T47D (cell line): ENCODE measurements at regions not wholly inside any gene's neighbourhood (a gene's known extent, or its start where the extent isn't known, plus 50 kb on each side); places are given as distances from the start of the nearest gene placed in this dataset.

Experiments used
- DNase-seq, 2 experiments: peaks; one replicate each; pipeline versions ENCODE4 v3.0.0 to v3.0.0-alpha.2; 2011 to 2012; ENCODE audit warnings: low read depth in 1 of 2, low spot score in 1 of 2
- JUND ChIP-seq: IDR thresholded peaks from 2 replicates; pipeline ENCODE4 v1.6.1; 2012; ENCODE audit warnings: low read depth
- in situ Hi-C: cut with HindIII; loops from 2 replicates; pipeline ENCODE4 v1.10.0; 2016; ENCODE audit warnings: low sequenced_read_pairs, low pct_unique_long_range_greater_than_20kb

DNA sequence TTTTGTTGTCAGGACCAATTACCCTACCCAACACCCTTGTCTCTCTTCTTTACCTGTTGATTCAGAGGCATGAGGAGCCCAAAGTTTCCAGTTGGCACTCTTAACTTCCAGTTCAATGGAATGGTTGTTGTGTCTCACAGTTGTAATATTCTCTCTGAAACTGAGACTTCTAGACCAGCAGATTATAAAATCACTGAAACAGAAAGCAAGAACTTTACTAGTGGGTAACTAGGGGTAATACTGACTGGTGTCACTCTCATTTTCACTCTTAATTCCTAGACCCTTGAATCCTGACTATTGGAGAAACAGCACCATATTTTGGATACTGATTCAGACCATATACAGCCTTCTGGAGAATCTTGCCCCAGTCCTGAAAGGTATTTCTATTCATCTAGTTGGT, 140.2 kb upstream of the MMS22L start:
- in situ Hi-C loops = no loop called here
- no peak for DNase-seq
- TF ChIP-seq JUND = no peak

- in situ Hi-C loops = no loop called here
- no peak for DNase-seq
- TF ChIP-seq JUND = no peak
Measured at GRCh38 chr6:97427648-97428047, 144.6 kb upstream of the MMS22L start.

DNA sequence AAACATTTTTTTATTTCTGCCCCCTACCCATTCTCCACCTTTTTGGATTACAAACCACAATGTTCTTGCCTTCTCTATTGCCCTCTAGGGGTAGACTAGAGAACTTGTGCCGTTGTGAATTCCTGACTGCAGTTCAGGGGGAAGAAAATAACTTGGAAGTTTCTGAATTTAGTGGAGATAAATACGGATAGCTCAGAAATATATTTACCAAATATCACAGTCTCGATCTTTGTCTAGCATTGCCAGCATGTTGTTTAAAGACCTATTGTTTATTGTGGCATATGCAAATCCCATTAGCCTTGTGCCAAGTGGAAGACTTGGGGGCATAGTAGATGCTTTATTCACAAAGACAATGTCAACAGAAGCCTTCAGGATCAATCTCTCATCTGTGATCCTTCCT, 154.1 kb upstream of the MMS22L start:
- no peak for TF ChIP-seq JUND
- DNase-seq = peak; percentile 5 to 30
- in situ Hi-C loops = no loop called here

- no peak for TF ChIP-seq JUND
- DNase-seq = no peak
- in situ Hi-C loops = no loop called here
Measured at GRCh38 chr6:97438011-97438671, 155.1 kb upstream of the MMS22L start.

DNA sequence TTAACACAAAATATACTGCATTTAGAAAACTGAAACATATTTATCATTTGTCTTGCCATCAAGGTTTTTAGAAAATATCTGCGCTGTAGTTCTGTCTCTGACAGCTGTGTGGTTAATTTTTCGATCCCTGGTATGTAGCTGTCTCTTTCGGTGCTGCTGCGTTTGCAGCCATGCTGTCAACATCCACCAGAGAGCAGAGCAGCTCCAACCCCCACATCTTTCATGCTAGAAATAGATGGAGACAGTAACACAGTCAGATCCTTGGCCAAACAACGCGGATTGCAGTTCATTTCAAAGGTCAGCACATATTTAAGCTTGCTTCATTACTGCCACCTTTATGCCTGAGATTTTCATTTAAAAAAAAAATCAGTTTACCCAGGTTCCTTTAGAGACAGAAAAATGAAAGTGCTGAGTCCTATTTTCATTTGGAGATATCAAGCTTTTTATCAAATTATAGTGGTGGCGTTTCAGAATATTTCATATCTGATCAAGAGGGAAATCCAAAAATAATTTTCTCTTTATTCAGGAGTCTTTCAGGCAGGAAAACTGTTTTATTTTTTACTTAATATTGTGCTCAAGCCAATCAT, 157.7 kb upstream of the MMS22L start:
- peak; percentile 1 to 58 for DNase-seq
- TF ChIP-seq JUND = no peak
- in situ Hi-C loops = no loop called here

DNA sequence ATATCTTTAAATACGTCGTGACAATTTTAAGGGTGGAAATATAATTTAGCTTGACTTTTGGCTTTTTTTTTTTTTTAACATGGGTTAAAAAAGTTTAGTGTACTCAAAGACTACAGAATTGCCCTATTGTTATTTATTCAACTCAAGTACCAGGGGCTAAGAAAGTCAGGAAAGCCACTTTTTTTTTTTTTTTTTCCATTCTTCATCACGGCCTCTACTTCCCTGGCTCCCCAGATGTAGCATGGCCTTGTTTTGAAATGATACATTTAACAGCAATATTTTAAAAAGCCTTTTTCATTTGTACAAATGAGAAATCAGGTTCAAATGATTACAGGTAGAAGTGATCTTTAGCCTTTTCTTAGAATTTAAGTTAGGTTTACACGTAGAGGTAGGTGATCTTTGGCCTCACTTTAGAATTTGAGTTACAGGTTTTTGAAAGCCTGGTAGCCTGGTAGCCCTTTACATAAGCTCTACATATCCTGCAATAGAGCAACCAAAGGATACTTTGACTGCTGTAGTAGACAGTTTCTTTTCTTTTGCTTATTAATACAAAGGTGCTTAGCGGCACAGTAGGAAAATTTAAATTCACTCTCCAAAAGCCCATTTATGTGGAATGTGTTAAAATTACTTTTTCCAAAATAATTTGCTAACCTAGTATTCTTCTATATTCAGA, 160.5 kb upstream of the MMS22L start:
- in situ Hi-C loops = no loop called here
- DNase-seq = no peak

GRCh38 chr6:97445407-97445806, 162.4 kb upstream of the MMS22L start:
- no peak for DNase-seq
- no peak for TF ChIP-seq JUND
- in situ Hi-C loops = no loop called here

More for the DNA sequence above, 160.5 kb upstream of the MMS22L start:
- no peak for TF ChIP-seq JUND

DNA sequence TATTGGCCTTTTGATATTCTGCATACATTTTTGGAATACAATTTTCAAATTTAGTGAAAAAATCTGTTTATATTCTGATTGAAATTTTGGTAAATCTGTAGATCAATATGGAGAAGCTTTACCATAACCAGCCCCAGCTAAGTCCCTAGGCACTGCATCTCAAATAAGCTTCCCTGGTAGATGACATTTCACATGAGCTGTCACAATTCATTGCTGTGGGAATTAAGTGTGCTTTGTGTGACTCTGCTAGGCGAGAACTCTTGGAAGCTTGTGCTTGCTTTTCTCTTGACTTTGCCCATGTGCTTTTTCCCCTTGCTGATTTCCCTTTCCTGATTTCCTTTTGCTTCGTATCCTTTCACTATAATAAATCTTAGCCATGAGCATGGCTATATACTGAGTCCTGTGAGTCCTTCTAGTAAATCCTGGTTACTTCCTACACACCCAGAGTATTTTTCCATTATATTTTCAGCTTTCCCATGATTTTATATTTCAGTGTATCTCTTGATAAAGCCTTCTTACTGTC, 166.5 kb upstream of the MMS22L start:
- no peak for TF ChIP-seq JUND
- in situ Hi-C loops = no loop called here
- no peak for DNase-seq

DNA sequence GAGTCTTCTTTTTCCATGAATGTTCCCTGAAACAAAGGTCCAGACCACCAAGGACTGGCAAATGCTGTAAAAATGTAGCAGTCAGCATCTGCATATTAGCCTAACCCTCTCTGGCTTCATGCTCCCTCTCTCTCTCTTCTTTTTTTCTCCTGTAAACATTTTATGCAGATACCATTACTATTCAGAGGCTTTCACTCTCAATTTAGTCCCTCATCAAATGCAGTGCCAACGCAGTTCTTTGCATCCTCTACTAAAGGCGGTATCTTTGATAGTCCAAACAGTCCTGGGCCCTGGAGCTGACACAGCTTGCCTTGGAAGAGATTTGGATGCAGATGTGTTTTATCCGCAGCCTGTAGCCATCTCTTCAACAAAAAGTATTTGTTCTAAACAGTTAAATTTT, 167.1 kb upstream of the MMS22L start:
- in situ Hi-C loops = no loop called here
- no peak for TF ChIP-seq JUND
- DNase-seq = no peak

DNA sequence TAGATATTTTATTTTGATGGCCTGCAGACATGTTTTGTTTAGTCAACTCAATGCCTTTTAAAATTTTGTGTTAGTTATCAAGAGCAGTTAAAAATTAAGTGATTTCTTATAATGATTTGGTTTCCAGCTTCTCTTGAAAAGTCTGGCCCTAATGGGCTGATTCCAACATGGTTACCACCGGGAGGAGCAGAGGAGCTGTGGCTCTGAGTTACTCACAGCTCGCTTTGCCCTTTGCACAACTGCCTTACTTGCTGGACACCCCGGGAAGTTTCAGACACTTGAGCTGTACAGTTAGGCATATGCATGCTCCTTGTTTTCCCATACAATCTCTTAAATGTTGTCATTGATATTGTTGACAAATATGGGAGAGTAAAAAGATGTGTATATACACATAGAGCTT, 173.1 kb upstream of the MMS22L start:
- TF ChIP-seq JUND = no peak
- DNase-seq = no peak
- in situ Hi-C loops = no loop called here

- DNase-seq = no peak
- no peak for TF ChIP-seq JUND
- in situ Hi-C loops = no loop called here
Measured at GRCh38 chr6:97459535-97459934, 176.5 kb upstream of the MMS22L start.

DNA sequence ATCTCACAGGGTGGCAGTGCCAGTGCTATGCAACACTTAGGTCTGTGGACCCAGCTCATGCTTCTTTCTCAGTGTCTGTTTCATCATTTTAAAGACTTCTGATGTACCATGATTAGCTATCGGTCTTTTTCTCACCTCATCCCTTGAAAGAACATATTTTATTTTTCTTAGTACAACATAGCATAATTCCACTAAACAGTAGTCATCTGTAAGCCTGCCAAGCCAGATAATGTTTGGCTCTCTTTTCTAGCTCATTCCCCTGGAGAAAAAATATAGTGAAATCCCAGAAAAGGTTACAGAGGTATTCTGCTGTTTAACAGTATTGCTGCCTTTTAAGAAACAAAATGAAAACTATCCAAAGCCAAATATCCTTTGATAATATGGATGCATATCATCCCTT, 177.0 kb upstream of the MMS22L start:
- in situ Hi-C loops = no loop called here
- TF ChIP-seq JUND = no peak
- DNase-seq = no peak

GRCh38 chr6:97460394-97461080, 177.5 kb upstream of the MMS22L start:
- DNase-seq = no peak
- in situ Hi-C loops = no loop called here
- no peak for TF ChIP-seq JUND
